IMR-90 (cell line): ENCODE measurements at regions not wholly inside any gene's neighbourhood (a gene's known extent, or its start where the extent isn't known, plus 50 kb on each side); places are given as distances from the start of the nearest gene placed in this dataset.

Experiments
- ATAC-seq: fragments of 200-7000 bp; cut with Tn5 transposase; 2 replicates; pipeline ENCODE4 v1.9.1; 2020; ENCODE audit warnings: low read depth, mild to moderate bottlenecking, moderate library complexity
- BruUV-seq: library from RNA; stranded (reverse); fragments of 400-500 nt; replicated peaks from 2 replicates; lab custom pipeline; 2021; lab: Mats Ljungman, UMichigan
- CTCF ChIA-PET: fragments of 300-600 bp; formaldehyde crosslinking; extraction: SDS; loops from one replicate; lab custom pipeline; 2021; ENCODE audit warnings: antibody characterized with exemption; lab: Yijun Ruan, JAX
- POLR2A ChIA-PET: fragments of 300-600 bp; sonication (Branson Sonifier 250); formaldehyde crosslinking; loops from one replicate; lab custom pipeline; 2022; ENCODE audit warnings: antibody characterized with exemption; ENCODE audit not compliant: unreplicated experiment; lab: Charles Lee
- DNase-seq: peaks from one replicate; pipeline ENCODE4 v3.0.0; 2013
- H2AFZ ChIP-seq: replicated peaks from 2 replicates; pipeline ENCODE3; 2013; ENCODE audit warnings: low read length, mild to moderate bottlenecking; ENCODE audit not compliant: poor library complexity
- H2AK5ac ChIP-seq: 2 replicates; pipeline ENCODE4 v1.6.1; 2013; ENCODE audit warnings: low read depth, low read length, inconsistent platforms
- H2AK9ac ChIP-seq: replicated peaks from 2 replicates; pipeline ENCODE3; 2013; ENCODE audit warnings: mild to moderate bottlenecking, low read depth, low read length, moderate library complexity; ENCODE audit not compliant: poor library complexity
- H2BK120ac ChIP-seq: 2 replicates; pipeline ENCODE4 v1.6.1; 2013; ENCODE audit warnings: low read depth, low read length, inconsistent platforms
- H2BK15ac ChIP-seq: 3 replicates; pipeline ENCODE4 v1.6.1; 2013; ENCODE audit warnings: low read depth, low read length, inconsistent platforms
- H2BK20ac ChIP-seq: 2 replicates; pipeline ENCODE4 v1.6.1; 2013; ENCODE audit warnings: low read depth, mild to moderate bottlenecking, inconsistent platforms, low read length, moderate library complexity
- H2BK5ac ChIP-seq: 2 replicates; pipeline ENCODE4 v1.6.1; 2013; ENCODE audit warnings: mild to moderate bottlenecking, low read depth, low read length, inconsistent platforms; ENCODE audit not compliant: poor library complexity, severe bottlenecking
- H3K14ac ChIP-seq: replicated peaks from 2 replicates; pipeline ENCODE4 v1.6.1; 2013; ENCODE audit warnings: low read depth, low read length, inconsistent platforms
- H3K18ac ChIP-seq: 2 replicates; pipeline ENCODE4 v1.6.1; 2013; ENCODE audit warnings: low read depth, low read length, control low read depth
- H3K23ac ChIP-seq: 2 replicates; pipeline ENCODE4 v1.6.1; 2013; ENCODE audit warnings: low read depth, low read length, inconsistent platforms
- H3K27ac ChIP-seq: 2 replicates; pipeline ENCODE4 v1.5.1; 2013; ENCODE audit warnings: mild to moderate bottlenecking, control low read depth, low read length; ENCODE audit not compliant: insufficient read depth
- H3K27me3 ChIP-seq: 2 replicates; pipeline ENCODE4 v1.6.1; 2013; ENCODE audit warnings: low read length; ENCODE audit not compliant: control insufficient read depth, insufficient read depth
- H3K36me3 ChIP-seq: 2 replicates; pipeline ENCODE4 v1.6.1; 2013; ENCODE audit warnings: low read length, mixed read lengths; ENCODE audit not compliant: control insufficient read depth, insufficient read depth
- H3K4ac ChIP-seq: 2 replicates; pipeline ENCODE4 v1.6.1; 2013; ENCODE audit warnings: low read depth, low read length, inconsistent platforms
- H3K4me1 ChIP-seq: 2 replicates; pipeline ENCODE4 v1.6.1; 2013; ENCODE audit warnings: low read length, mixed read lengths; ENCODE audit not compliant: control insufficient read depth, insufficient read depth
- H3K4me2 ChIP-seq: 2 replicates; pipeline ENCODE4 v1.6.1; 2013; ENCODE audit warnings: low read depth, mild to moderate bottlenecking, control low read depth, low read length, moderate library complexity
- H3K4me3 ChIP-seq: 2 replicates; pipeline ENCODE4 v1.5.1; 2013; ENCODE audit warnings: low read depth, mild to moderate bottlenecking, control low read depth, low read length, moderate library complexity; ENCODE audit not compliant: insufficient read depth
- H3K56ac ChIP-seq: 2 replicates; pipeline ENCODE4 v1.6.1; 2013; ENCODE audit warnings: low read length, inconsistent platforms; ENCODE audit not compliant: insufficient read depth; ENCODE audit errors: extremely low read depth
- H3K79me1 ChIP-seq, 2 experiments: 2 replicates each; pipeline ENCODE4 v1.6.1; 2013; ENCODE audit warnings: low read length in 2 of 2, inconsistent platforms in 1 of 2, low read depth in 1 of 2
- H3K9ac ChIP-seq: 2 replicates; pipeline ENCODE4 v1.6.1; 2013; ENCODE audit warnings: low read depth, low read length, control low read depth
- H3K9me1 ChIP-seq: 2 replicates; pipeline ENCODE4 v1.6.1; 2013; ENCODE audit warnings: low read length, inconsistent platforms; ENCODE audit not compliant: insufficient read depth
- H3K9me3 ChIP-seq: 2 replicates; pipeline ENCODE4 v1.6.1; 2013; ENCODE audit warnings: low read length; ENCODE audit not compliant: control insufficient read depth, insufficient read depth
- H4K20me1 ChIP-seq: 2 replicates; pipeline ENCODE4 v1.6.1; 2013; ENCODE audit warnings: low read length, inconsistent platforms; ENCODE audit not compliant: insufficient read depth
- H4K5ac ChIP-seq: 2 replicates; pipeline ENCODE4 v1.6.1; 2013; ENCODE audit warnings: mild to moderate bottlenecking, low read depth, low read length, control low read depth
- H4K8ac ChIP-seq, 2 experiments: 2 replicates each; pipeline ENCODE4 v1.6.1; 2013; ENCODE audit warnings: low read depth in 2 of 2, low read length in 2 of 2, control low read depth in 1 of 2, inconsistent platforms in 1 of 2
- H4K91ac ChIP-seq: 2 replicates; pipeline ENCODE4 v1.6.1; 2013; ENCODE audit warnings: low read depth, low read length, inconsistent platforms; ENCODE audit not compliant: insufficient read depth
- BHLHE40 ChIP-seq: fragments of 150-350 bp; IDR thresholded peaks from 2 replicates; pipeline ENCODE4 v1.6.1; 2016; ENCODE audit warnings: mild to moderate bottlenecking, low read depth, low read length
- CEBPB ChIP-seq: IDR thresholded peaks from 2 replicates; pipeline ENCODE4 v1.6.1; 2012; ENCODE audit warnings: low read depth, low read length, improper control_type of control experiment
- CHD1 ChIP-seq: IDR thresholded peaks from 2 replicates; pipeline ENCODE4 v1.6.1; 2012; ENCODE audit warnings: low read depth, low read length, improper control_type of control experiment
- FOS ChIP-seq: fragments of 150-350 bp; IDR thresholded peaks from 2 replicates; pipeline ENCODE4 v1.6.1; 2016; ENCODE audit warnings: low read depth, low read length
- MAFK ChIP-seq: IDR thresholded peaks from 2 replicates; pipeline ENCODE4 v1.6.1; 2012; ENCODE audit warnings: low read depth, low read length, improper control_type of control experiment
- MAZ ChIP-seq: IDR thresholded peaks from 2 replicates; pipeline ENCODE4 v1.6.1; 2012; ENCODE audit warnings: low read depth, mild to moderate bottlenecking, low read length, improper control_type of control experiment, moderate library complexity, borderline replicate concordance
- MXI1 ChIP-seq: IDR thresholded peaks from 2 replicates; pipeline ENCODE4 v1.6.1; 2012; ENCODE audit warnings: low read depth, mild to moderate bottlenecking, low read length, moderate library complexity, borderline replicate concordance
- NFE2L2 ChIP-seq: fragments of 150-350 bp; IDR thresholded peaks from 2 replicates; pipeline ENCODE4 v1.6.1; 2016; ENCODE audit warnings: low read depth, mild to moderate bottlenecking, low read length
- POLR2A ChIP-seq: IDR thresholded peaks from 2 replicates; pipeline ENCODE4 v1.6.1; 2012; ENCODE audit warnings: mild to moderate bottlenecking, low read depth, low read length
- RAD21 ChIP-seq: IDR thresholded peaks from 2 replicates; pipeline ENCODE4 v1.6.1; 2012; ENCODE audit warnings: low read length, improper control_type of control experiment
- RCOR1 ChIP-seq: IDR thresholded peaks from 2 replicates; pipeline ENCODE4 v1.6.1; 2012; ENCODE audit warnings: mild to moderate bottlenecking, low read length, improper control_type of control experiment; ENCODE audit not compliant: insufficient replicate concordance
- RFX5 ChIP-seq: IDR thresholded peaks from 2 replicates; pipeline ENCODE4 v1.8.0; 2012; ENCODE audit warnings: low read depth, mild to moderate bottlenecking, low read length, moderate library complexity
- SMC3 ChIP-seq: fragments of 150-350 bp; IDR thresholded peaks from 2 replicates; pipeline ENCODE4 v1.6.1; 2016; ENCODE audit warnings: low read depth, mild to moderate bottlenecking, antibody characterized with exemption, low read length, moderate library complexity
- WGBS, 2 experiments: methylation state at CpG; one replicate each; pipeline versions ENCODE4 v1.1.5 to v1.1.7; 2013; ENCODE audit warnings: missing lambda C conversion rate in 2 of 2; ENCODE audit not compliant: insufficient read length in 1 of 2; ENCODE audit errors: extremely low coverage in 2 of 2; 5-methylcytosine and 5-hydroxymethylcytosine counted together
- dilution Hi-C: fragments of 300-500 bp; cut with HindIII; formaldehyde crosslinking; loops from one replicate; pipeline ENCODE4 v1.14.3; 2018; ENCODE audit warnings: low sequenced_read_pairs; ENCODE audit not compliant: unreplicated experiment
- in situ Hi-C: fragments of 300-500 bp; cut with MboI; formaldehyde crosslinking; loops from 3 replicates; pipeline ENCODE4 v1.14.3; 2019; ENCODE audit warnings: low sequenced_read_pairs, inconsistent platforms, mixed read lengths
- intact Hi-C: fragments of 100-400 bp; cut with micrococcal nuclease; formaldehyde crosslinking; loops from 2 replicates; pipeline ENCODE4 v1.10.0; 2022
- TF ChIP-seq, protein P1 (sequence below): fragments of 150-350 bp; IDR thresholded peaks from 2 replicates; pipeline ENCODE4 v1.6.1; 2016; ENCODE audit warnings: low read depth, mild to moderate bottlenecking, low read length, moderate library complexity, borderline replicate concordance
- TF ChIP-seq, protein P2 (sequence below): fragments of 150-350 bp; IDR thresholded peaks from 2 replicates; pipeline ENCODE4 v1.6.1; 2017; ENCODE audit warnings: mild to moderate bottlenecking, antibody characterized with exemption, low read length, low read depth
- TF ChIP-seq, protein P3 (sequence below): conservative IDR thresholded peaks from 2 replicates; pipeline ENCODE4 v1.5.1; 2012; ENCODE audit warnings: mild to moderate bottlenecking, low read depth, low read length, improper control_type of control experiment

DNA sequence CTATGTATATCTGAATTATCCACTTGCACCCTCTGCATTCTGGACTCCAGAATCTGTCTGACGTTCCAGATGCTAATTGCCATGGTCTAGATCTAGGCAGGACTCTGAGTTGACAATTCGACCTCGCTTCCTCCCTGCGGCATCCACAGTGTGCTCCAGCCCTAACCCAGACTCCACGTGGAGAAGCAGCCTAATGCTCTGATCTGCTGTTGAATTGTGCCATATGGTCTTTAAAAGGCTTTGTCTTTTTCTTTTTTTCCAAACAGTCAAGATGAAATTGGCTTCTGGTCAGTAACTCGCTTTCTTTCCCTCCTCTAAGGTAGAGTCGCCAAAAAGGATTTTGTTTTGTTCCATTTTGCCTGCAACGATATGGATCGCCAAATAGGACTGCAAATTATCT is 752.6 kb upstream of the ID2 start:
- Histone ChIP-seq H3K4ac (no peak overlapping the region), H3K23ac (no peak overlapping the region), H3K9ac (no peak overlapping the region), H2AFZ (no peak overlapping the region), H3K27me3 (no peaks in the 10 kb centered on the region), H3K4me1 (no peaks in the 10 kb centered on the region), H4K91ac (no peak overlapping the region), H2BK15ac (no peak overlapping the region), H3K4me3 (no peak overlapping the region), H3K56ac (no peak overlapping the region), H4K5ac (no peak overlapping the region), H2AK5ac (no peak overlapping the region), H3K27ac (no peak overlapping the region), H3K9me1 (no peaks in the 10 kb centered on the region), H2BK120ac (no peak overlapping the region), H2BK5ac (no peak overlapping the region), H2BK20ac (no peak overlapping the region), H3K18ac (no peak overlapping the region), H2AK9ac (no peak overlapping the region), H3K14ac (no peak overlapping the region), H3K36me3 (no peaks in the 10 kb centered on the region), H3K4me2 (no peak overlapping the region), H4K8ac (no peak overlapping the region), H3K9me3 (no peaks in the 10 kb centered on the region), H4K20me1 (no peaks in the 10 kb centered on the region), H3K79me1 (no peaks in the 10 kb centered on the region)
- BruUV-seq: no TSS peak
- DNase-seq (no peak), ATAC-seq (no peak)
- intact Hi-C loops: loop anchor here (10.0 kb wide), 1 partner anchor 174 kb away; no protein-coding TSS in a partner anchor
- 40% methylated on average over 2 of the region's 9 CpGs; no CpG with 5 or more reads in 1 of the 2 experiments for WGBS, 2 experiments
- POLR2A ChIA-PET: no interaction called here
- dilution Hi-C loops: no loop called here
- CTCF ChIA-PET: no interaction called here
- TF ChIP-seq CHD1 (no peak), CEBPB (no peak), MAZ (no peak), MXI1 (no peak), MAFK (no peak), RCOR1 (no peak), RAD21 (no peak), POLR2A (no peak), FOS (no peak), RFX5 (no peak), SMC3 (no peak), BHLHE40 (no peak), NFE2L2 (no peak)
- TF ChIP-seq, protein P1, sequence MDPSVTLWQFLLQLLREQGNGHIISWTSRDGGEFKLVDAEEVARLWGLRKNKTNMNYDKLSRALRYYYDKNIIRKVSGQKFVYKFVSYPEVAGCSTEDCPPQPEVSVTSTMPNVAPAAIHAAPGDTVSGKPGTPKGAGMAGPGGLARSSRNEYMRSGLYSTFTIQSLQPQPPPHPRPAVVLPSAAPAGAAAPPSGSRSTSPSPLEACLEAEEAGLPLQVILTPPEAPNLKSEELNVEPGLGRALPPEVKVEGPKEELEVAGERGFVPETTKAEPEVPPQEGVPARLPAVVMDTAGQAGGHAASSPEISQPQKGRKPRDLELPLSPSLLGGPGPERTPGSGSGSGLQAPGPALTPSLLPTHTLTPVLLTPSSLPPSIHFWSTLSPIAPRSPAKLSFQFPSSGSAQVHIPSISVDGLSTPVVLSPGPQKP: no peak
- TF ChIP-seq, protein P2, sequence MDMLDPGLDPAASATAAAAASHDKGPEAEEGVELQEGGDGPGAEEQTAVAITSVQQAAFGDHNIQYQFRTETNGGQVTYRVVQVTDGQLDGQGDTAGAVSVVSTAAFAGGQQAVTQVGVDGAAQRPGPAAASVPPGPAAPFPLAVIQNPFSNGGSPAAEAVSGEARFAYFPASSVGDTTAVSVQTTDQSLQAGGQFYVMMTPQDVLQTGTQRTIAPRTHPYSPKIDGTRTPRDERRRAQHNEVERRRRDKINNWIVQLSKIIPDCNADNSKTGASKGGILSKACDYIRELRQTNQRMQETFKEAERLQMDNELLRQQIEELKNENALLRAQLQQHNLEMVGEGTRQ: no peak
- TF ChIP-seq, protein P3, sequence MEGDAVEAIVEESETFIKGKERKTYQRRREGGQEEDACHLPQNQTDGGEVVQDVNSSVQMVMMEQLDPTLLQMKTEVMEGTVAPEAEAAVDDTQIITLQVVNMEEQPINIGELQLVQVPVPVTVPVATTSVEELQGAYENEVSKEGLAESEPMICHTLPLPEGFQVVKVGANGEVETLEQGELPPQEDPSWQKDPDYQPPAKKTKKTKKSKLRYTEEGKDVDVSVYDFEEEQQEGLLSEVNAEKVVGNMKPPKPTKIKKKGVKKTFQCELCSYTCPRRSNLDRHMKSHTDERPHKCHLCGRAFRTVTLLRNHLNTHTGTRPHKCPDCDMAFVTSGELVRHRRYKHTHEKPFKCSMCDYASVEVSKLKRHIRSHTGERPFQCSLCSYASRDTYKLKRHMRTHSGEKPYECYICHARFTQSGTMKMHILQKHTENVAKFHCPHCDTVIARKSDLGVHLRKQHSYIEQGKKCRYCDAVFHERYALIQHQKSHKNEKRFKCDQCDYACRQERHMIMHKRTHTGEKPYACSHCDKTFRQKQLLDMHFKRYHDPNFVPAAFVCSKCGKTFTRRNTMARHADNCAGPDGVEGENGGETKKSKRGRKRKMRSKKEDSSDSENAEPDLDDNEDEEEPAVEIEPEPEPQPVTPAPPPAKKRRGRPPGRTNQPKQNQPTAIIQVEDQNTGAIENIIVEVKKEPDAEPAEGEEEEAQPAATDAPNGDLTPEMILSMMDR: no peak
- in situ Hi-C loops: no loop called here
